ENCODE measurements at regions not wholly inside any gene's neighbourhood (a gene's known extent, or its start where the extent isn't known, plus 50 kb on each side); places are given as distances from the start of the nearest gene placed in this dataset.

DNA sequence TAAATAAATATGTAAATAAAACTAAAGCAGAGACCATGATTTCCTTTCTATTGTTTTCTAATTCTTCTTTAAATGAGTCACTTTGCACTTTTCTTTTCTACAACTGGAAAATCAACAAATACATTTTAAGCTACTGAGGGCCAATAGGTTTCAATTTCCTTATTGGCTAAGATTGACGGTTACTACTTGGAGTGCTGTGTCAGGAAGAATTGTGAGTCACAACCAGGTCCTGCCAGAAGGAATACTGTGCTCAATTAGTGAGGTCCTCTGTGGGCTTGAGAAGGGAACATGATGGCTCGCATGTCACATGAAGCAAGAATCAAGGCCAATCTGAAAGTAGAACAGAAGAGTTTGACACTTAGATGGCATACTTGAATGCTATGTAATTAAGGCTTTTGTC lies 110.8 kb downstream of the HMHB1 start (continued):
- TF ChIP-seq, protein P1, sequence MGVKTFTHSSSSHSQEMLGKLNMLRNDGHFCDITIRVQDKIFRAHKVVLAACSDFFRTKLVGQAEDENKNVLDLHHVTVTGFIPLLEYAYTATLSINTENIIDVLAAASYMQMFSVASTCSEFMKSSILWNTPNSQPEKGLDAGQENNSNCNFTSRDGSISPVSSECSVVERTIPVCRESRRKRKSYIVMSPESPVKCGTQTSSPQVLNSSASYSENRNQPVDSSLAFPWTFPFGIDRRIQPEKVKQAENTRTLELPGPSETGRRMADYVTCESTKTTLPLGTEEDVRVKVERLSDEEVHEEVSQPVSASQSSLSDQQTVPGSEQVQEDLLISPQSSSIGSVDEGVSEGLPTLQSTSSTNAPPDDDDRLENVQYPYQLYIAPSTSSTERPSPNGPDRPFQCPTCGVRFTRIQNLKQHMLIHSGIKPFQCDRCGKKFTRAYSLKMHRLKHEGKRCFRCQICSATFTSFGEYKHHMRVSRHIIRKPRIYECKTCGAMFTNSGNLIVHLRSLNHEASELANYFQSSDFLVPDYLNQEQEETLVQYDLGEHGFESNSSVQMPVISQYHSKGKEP (CRISPR knock-in tag; IDR thresholded peaks at IDR 0.05), result no peak
- TF ChIP-seq ZNF317 (CRISPR knock-in tag; IDR thresholded peaks at IDR 0.05), result no peak
- TF ChIP-seq LCORL (IDR thresholded peaks at IDR 0.05), result no peak
- no peak for TF ChIP-seq LCORL (CRISPR knock-in tag; IDR thresholded peaks at IDR 0.05)

DNA sequence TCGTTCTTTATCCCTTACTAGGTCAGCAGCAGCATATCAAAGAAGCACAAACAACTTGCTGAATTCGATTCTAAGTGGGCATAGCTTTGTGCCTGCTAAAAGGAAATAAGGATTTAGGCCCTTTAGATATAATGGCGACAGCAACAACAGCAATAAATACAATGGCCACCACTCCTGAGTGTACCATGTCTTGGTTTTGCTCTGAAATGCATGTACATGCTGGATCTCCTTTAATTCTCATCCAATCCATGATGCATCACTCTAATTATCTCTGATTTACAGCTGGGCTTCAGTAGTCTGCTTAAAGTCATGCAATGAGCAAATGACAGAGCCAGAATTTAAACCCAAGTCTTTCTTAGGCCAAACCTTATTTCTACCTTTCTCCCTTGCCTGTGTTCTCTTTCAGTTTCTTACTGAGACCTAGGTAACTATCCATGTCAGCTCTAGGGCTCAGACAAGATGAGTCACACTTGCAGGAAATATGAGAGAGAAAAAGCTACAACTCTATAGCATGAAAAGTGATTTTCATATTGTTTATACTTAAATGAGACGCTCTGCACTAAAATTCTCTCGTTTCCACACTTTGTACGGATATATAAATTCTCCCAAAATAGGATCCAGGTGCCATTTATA lies 111.8 kb downstream of the HMHB1 start:
- ChIA-PET POLR2A (no interaction called here), CTCF (ENCODE audit: low intra/inter-chr PET ratio, low total read pairs) (no interaction called here)
- H3K27me3 ChIP-seq (ENCODE audit: control insufficient read depth in 1 of 2, insufficient read depth in 2 of 2, low read length in 2 of 2), result no peaks in the 10 kb centered on the region
- no peak overlapping the region for H3K9ac ChIP-seq (ENCODE audit: insufficient read depth, low read depth, low read length)
- no peaks in the 10 kb centered on the region for H3K79me2 ChIP-seq (ENCODE audit: insufficient read depth, low read length)
- H3K4me3 ChIP-seq (replicated peaks in 1 of 3; ENCODE audit: insufficient read depth in 1 of 3, low read depth in 2 of 3, low read length in 3 of 3), result no peak overlapping the region
- no TSS peak for BruUV-seq (replicated peaks)
- H4K20me1 ChIP-seq (ENCODE audit: insufficient read depth, low read length), result no peaks in the 10 kb centered on the region
- H3K36me3 ChIP-seq (replicated peaks in 1 of 2; ENCODE audit: control insufficient read depth in 1 of 2, insufficient read depth in 2 of 2, low read length in 2 of 2), result no peaks in the 10 kb centered on the region
- H3K4me2 ChIP-seq (ENCODE audit: low read depth, low read length), result no peak overlapping the region
- no peak overlapping the region for H3K27ac ChIP-seq (ENCODE audit: extremely low read length, insufficient read depth, low read length)
- FAIRE-seq, result no peak
- TF ChIP-seq SIN3A (IDR thresholded peaks at IDR 0.05; ENCODE audit: borderline replicate concordance, low read depth, low read length), result no peak
- H2AFZ ChIP-seq (ENCODE audit: low read length), result no peak overlapping the region
- in situ Hi-C loops (cut with HindIII; ENCODE audit: extremely low pct_ligation_motif_present, low pct_unique_long_range_greater_than_20kb) (no loop called here), intact Hi-C loops (cut with micrococcal nuclease; ENCODE audit: unreplicated experiment) (no loop called here)
- under 1% methylated on average over 6 of the region's 6 CpGs for WGBS (ENCODE audit: low lambda C conversion rate)
- no peaks in the 10 kb centered on the region for H3K4me1 ChIP-seq (ENCODE audit: insufficient read depth, low read length)
- H3K9me3 ChIP-seq (ENCODE audit: low read length), result no peaks in the 10 kb centered on the region
- no peak for DNase-seq (ENCODE audit: low spot score)
- ATAC-seq, result no peak

Data from HepG2 (cell line).